ENCODE measurements at regions not wholly inside any gene's neighbourhood (a gene's known extent, or its start where the extent isn't known, plus 50 kb on each side); places are given as distances from the start of the nearest gene placed in this dataset.

DNA sequence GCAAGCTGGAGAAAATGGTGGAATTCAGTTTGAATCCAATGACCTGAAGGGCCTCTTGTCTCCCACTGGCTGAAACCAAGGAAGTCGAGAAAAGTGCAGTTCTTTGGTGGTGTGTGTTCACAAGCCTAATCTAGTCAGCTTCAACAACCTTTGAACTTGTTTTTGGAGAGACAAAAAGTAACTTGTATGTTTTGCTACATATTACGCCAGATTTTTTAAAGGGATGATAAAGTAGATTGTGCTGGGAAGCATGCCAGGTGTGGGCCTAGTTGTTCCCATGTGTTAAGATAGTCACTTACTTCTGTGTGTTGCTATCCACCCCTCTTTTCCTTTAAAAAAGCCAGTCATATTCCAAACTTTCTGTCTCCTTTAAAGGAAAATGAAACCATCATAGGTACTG, 79.7 kb upstream of the FAM3C start:
- DNase-seq (ENCODE audit: low read depth) = peak; percentile 15
- TF ChIP-seq, protein P1, sequence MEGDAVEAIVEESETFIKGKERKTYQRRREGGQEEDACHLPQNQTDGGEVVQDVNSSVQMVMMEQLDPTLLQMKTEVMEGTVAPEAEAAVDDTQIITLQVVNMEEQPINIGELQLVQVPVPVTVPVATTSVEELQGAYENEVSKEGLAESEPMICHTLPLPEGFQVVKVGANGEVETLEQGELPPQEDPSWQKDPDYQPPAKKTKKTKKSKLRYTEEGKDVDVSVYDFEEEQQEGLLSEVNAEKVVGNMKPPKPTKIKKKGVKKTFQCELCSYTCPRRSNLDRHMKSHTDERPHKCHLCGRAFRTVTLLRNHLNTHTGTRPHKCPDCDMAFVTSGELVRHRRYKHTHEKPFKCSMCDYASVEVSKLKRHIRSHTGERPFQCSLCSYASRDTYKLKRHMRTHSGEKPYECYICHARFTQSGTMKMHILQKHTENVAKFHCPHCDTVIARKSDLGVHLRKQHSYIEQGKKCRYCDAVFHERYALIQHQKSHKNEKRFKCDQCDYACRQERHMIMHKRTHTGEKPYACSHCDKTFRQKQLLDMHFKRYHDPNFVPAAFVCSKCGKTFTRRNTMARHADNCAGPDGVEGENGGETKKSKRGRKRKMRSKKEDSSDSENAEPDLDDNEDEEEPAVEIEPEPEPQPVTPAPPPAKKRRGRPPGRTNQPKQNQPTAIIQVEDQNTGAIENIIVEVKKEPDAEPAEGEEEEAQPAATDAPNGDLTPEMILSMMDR (IDR thresholded peaks at IDR 0.05; ENCODE audit: control insufficient read depth, extremely low read depth, insufficient read depth) = no peak
- no peak overlapping the region for H3K4me3 ChIP-seq (ENCODE audit: low read depth, low read length)

DNA sequence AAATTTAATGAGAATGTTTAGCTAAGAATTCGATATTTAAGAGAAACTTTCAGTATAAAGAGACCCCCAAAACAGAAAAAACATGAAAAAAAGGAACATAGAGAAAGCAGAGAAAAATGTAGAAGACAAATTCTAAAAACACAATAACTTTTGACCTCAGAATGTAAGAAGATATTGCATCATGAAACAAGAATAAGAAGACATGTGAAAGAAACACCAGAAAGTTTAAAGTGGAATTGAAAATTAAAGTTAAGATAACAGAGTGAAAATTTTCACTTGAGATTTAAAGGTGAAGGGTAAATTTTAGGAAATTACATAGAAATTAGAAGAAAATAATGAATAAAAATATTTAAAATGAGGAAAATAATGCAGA, 78.2 kb upstream of the FAM3C start:
- H3K4me3 ChIP-seq (ENCODE audit: low read depth, low read length) = no peak overlapping the region
- TF ChIP-seq, protein P1 (IDR thresholded peaks at IDR 0.05; ENCODE audit: control insufficient read depth, extremely low read depth, insufficient read depth) = no peak
- DNase-seq (ENCODE audit: low read depth) = no peak

DNA sequence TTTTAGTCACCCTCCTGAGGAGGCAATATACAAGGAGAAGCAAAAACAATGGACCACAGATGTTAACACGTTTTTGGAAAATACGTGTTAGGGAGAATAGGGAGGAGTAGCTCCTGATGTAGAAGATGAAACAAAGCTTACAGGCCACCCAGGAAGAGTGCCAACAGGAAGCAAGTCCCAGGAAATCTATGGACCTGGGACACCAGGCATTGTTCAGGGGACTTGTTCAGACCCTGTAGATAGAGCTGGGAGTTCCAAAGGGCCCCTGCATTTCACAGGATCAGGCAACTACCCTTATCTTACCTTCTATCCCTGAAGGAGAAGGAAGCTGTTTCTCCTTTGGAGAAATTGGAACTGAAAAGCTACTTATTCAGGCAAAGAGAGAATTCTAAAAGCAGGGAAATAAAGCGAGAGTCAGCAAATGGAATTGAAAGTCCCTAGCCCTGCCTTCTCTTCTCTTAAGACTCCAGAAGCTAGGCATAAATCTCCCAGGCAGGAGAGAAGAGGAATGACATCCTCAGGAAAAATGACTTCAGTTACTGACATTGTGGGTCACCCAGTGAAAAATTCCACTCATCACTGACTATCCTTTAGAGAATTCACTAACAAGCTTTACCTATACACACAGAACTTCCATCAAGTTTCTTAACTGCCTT, 77.7 kb upstream of the FAM3C start:
- TF ChIP-seq, protein P1 (IDR thresholded peaks at IDR 0.05; ENCODE audit: control insufficient read depth, extremely low read depth, insufficient read depth) = no peak
- no peak overlapping the region for H3K4me3 ChIP-seq (ENCODE audit: low read depth, low read length)
- DNase-seq (ENCODE audit: low read depth) = no peak

DNA sequence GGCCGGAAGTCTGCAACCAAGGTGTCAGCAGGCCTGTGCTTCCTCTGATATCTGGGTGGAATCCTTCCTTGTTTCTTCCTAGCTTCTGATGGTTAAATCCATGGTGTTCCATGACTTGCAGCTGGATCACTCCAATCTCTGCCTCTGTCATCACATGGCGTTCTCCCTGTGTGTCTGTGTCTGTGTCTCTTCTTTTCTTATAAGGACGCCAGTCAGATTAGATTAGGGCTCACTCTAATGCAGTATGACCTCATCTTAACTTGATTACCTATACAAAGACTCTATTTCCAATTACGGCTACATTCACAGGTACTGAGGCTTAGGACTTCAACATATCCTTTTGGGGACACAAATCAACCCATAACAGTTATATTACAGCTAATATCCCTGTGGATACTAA, 70.3 kb upstream of the FAM3C start:
- TF ChIP-seq, protein P1 (IDR thresholded peaks at IDR 0.05; ENCODE audit: control insufficient read depth, extremely low read depth, insufficient read depth) = no peak
- no peak for DNase-seq (ENCODE audit: low read depth)
- no peak overlapping the region for H3K4me3 ChIP-seq (ENCODE audit: low read depth, low read length)

DNA sequence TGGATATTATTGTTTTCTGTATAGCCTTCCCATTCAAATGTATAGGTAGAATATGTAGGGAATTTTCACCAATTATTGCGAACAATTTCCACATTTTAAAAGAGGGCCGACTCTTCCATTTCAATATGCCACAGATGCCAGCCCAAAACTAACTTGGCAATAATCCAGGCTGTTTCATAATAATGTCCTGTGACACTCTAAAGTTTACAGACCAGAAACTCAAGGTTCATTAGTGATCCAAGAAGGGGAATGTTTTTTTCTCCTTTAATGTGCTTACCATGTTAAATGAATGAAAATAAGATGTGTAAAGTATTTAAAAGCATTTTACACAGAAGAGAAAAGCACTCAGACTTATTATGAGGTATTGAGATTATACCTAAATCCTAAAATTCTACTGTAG, 63.0 kb upstream of the FAM3C start:
- no peak overlapping the region for H3K4me3 ChIP-seq (ENCODE audit: low read depth, low read length)
- TF ChIP-seq, protein P1 (IDR thresholded peaks at IDR 0.05; ENCODE audit: control insufficient read depth, extremely low read depth, insufficient read depth) = no peak
- DNase-seq (ENCODE audit: low read depth) = no peak

DNA sequence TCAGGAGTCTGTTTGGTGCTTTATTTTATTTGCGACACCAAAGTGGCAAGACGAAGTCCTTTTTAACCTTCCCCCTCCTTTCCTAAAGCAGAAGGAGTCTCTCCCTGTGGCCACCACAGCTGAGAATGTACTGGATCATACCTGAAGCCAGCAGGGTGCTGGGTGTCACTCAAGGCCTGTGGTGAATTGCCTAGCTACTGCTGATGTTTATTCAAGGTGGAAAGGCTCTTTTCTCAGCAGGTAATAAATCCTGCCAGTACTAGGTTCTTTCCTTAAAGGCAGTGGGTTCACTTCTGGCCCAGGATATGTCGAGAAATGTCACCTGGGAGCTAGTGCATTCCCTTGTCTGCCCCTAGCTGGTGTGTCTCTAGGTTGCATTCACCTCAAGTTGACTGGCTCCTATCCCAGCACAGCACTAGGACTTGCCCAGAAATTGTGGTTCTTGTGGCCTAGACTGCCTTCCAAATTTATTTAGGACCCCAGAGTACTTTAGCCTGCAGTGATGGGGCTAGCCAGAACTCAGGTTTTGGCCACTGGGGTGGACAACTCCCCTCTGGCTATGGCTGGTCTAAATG, 60.8 kb upstream of the FAM3C start:
- no peak for DNase-seq (ENCODE audit: low read depth)
- TF ChIP-seq, protein P1 (IDR thresholded peaks at IDR 0.05; ENCODE audit: control insufficient read depth, extremely low read depth, insufficient read depth) = no peak
- H3K4me3 ChIP-seq (ENCODE audit: low read depth, low read length) = no peak overlapping the region

DNA sequence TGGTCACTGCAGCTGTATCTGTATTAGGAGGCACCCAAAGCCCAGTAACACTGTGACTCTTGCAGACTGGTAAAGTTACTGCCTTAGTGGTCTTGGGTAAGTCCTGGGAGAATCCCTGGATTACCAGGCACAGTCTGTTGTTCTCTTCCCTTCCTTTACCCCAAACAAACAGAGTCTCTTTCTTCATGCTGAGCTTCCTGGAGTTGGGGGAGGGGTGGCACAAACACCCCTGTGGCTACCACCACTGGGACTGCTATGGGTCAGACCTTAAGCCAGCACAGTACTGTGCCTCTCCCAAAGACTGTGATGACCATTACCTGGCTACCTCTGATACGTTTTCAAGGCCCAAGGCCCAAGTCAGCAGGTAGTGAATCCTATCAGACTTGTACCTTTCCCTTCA, 59.9 kb upstream of the FAM3C start:
- no peak for DNase-seq (ENCODE audit: low read depth)
- H3K4me3 ChIP-seq (ENCODE audit: low read depth, low read length) = no peak overlapping the region
- TF ChIP-seq, protein P1 (IDR thresholded peaks at IDR 0.05; ENCODE audit: control insufficient read depth, extremely low read depth, insufficient read depth) = no peak
